GM18511 (cell line): ENCODE measurements at regions not wholly inside any gene's neighbourhood (a gene's known extent, or its start where the extent isn't known, plus 50 kb on each side); places are given as distances from the start of the nearest gene placed in this dataset.

ENCODE experiments used
- ATAC-seq: cut with Tn5 transposase; IDR thresholded peaks from one replicate; pipeline ENCODE4 v1.9.1; 2021; ENCODE audit warnings: mild to moderate bottlenecking, moderate library complexity; ENCODE audit not compliant: unreplicated experiment

DNA sequence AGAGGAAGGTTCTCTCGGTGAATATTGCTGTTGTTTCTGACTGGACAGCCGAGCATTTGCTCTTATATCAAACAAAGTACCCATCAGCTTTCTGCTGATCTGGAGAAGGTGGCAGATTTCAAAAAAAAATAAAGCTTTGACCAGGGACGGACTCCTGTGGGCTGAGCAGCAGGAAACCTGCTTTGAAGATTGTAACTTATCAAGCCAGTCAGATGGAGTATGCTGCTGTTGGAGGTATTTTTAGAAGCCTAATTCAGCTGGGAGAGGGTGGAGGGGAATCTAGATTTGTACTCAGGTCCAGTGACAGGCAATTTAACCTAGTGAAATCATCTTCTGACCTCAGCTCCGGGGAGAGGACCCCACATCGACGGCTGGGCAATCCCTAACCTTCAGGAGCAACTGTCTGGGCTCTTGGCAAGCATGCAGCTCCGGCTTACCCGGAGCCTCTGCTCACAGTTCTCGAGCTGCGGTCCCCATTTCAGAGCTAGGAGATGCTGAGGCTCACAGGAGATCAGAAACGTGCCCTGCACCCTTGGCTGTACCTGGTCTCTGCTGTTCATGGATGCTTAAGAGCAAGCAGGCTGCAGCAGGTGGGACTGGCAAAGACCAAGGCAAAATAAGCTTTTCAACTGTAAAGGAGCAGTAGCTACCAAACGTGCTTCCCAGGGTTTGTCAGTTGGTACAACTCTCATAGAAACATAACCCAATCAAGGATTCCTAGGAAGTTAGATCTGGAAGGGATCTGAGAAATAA, 89.3 kb upstream of the ST8SIA2 start:
- ATAC-seq, result no peak

DNA sequence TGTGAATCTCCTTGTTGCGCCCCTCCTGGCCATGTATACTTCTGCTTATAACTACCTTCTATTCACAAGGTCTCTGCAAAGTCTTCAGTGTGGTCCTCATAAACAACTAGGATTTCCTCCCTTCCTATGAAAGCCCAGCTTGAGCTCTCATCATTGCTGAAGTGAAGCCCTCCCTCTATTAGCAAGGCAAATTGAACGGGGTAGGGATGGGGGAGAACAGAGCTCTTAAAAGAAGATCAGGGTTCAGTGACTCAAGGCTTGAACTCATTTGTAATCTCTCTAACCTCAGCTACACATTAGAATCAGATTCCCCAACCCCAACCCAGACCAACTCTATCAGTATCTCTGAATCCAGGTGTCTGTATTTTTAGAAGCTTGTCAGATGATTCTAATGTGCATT, 88.3 kb upstream of the ST8SIA2 start:
- no peak for ATAC-seq

DNA sequence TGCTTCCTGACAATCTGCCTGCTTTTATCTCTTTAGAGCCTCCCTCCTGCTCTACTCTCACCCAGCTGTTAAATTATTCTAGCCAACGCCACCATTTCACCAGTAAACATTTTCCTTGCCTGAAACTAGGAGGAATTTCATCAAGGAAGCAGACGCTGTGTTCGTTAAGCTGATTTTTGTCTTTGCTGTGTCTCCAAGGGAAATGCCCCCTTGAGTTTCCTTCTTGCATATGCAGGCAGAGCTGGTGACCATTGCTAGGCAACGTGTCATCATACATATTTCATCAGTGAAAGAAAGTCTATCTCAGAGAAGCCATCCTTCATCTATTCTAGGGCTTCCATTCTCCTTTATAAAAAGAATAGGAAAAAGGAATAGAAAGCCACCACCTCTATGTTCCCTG, 87.0 kb upstream of the ST8SIA2 start:
- ATAC-seq, result no peak

DNA sequence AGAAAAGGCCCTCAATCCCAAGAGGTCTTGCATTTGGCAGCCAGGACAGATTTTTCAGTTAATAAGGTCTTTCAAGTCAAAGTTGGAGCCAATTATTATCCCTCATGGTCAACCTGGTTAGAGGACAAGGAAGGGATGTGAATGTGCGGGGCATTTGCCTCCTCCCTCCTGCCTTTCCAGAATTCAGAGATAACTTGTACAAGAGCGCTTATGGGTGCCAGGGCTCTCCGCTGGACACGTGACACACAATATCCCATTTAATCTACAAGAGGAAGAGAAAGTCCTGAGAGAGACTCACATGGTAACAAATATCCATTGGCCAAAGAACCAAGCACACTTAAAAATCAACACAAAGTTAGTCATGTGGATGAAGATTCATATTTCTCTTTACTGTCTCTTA, 78.5 kb upstream of the ST8SIA2 start:
- ATAC-seq, result no peak

DNA sequence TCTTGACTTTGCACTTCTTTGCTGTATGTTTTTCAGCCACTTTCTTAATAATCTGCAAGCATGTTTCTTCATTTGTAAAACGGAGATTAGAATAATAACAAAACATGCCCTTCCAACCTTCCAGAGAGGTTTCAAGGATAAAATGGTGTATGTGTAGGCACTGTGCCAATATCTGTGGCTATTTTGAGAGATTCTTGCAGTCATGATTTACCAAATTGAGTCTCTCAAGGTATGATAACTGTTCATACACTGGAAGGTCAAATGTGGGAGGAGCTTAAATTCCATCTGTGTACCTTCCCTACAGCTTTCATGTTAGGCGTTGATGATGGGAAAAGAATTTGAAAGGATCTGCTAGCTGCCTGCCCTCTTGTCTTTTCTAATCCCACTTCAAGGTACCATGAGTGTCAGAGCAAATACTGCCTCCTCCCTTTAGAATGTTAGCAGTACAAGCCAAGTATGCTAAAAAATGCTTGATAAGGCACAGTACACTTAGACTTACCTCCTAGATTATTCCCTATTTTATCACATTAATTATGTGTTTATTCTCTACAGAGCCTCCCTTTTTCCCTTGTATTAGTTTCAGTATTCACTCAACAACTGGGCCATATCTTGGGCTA, 78.0 kb upstream of the ST8SIA2 start:
- no peak for ATAC-seq

DNA sequence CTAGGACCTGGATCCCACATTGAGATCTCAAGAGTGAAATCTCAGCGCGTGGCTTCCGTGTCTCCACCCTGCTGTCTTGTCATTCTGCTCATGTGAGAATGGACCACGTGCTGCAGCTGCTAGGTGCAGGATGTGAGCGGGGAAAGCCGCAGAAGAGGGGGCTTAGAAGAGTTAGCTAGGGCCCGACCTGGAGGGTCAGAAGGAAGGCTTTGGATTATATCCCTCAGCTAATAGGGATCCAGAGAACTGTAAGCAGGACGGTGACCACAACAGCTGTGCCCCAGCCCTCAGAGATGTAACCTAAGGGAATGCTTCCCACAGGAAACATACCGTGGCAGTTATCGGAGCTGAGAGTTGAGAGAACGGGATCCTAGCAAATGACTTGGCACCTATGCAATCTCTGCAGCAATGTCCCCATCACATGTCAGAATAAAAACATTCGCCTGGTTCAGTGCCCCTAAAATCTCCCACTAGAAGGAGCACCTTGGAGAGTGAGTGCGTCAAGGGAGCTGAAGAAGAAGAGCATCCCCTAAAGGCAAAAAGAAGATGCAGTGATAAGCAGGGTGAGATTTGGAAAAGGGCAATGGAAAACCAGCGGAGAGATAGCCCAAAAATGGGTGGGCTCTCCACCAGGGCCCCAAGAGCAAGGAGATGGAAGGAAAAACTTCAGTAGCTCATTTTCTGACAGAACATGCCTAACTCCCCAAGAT, 76.9 kb upstream of the ST8SIA2 start:
- ATAC-seq, result no peak

DNA sequence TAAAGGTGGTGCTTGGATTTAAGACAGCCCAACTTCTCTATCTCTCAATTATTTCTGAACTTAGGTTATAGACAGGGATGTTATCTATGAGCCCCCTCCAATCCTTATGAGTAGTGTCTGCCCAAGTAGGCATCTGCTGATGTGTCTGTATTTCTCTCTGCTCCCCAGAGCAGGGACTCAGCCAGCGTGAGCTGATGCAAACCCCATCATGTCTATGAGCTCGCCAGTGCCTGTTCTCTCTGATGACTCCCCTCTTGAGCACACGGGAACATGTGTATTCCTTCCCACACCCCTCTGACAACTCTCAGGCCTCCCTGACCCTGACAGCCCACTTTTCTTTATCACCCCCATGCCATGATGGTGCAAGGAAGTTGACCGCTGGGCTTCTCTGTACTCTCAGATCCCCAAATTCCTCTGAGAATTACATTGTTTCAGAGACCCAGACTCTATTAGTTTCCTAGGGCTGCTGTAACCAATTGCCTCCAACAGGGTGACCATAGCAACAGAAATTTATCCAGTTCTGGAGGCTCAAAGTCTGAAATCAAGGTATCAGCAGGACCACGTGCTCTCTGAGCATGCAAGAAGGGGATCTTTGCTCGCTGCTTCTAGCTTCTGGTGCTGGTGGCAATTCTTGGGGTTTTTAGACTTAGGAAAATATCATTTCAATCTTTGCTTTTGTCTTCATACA, 73.5 kb upstream of the ST8SIA2 start:
- no peak for ATAC-seq

DNA sequence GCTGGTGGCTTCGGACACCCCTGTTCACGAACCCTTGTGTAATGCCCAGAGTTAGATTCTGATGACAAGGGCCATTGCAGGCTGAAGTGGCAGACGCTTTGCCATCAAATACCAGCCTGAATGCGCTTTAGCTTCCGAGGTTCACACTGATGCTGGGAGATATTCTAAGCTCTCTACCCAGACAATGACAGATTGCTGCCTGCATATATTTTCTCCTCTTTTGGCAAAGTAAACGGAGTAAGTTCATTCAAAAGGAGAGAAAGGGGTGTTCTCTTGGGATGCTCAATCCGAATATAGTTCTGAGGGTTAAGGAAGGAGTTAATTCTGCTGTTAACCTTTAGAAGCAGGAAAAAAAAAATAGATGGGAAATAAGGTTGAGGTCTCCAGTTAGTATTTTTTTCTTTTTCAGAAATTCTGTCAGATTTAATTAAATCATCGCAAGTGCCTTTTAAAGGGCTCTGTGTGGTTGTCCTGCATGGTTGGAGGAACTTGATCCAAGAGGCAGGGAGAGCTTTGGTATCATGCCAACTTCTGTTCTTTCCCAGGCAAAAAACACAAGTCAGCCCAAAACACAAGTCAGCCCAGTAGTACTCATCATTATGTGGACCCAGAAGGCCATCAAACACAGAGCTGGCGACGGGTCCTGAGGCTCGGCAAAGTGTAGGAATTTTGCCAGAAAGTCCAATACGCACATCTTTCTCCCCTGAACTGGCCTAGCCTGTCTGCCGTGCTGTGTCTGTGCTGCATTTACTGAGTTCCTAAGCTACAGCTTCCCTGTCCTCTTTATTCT, 70.9 kb upstream of the ST8SIA2 start:
- ATAC-seq, result no peak

DNA sequence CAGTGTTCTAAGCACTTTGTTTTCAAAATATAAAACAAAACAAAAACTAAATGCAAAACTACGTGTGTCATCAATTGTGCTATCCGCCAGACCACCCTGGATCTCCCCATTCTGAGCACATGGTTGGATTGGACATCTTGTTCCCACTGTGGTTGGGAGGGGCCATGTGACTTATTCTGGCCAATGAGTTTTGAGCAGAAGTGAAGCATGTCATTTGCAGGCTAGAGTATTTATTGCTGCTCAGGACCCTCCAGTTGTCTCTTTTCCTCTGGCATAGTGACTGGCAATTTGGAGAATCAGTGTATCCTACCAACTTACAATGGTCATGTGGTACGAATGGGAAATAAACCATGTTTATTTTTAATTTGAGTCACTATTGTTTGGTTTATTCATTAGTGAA, 70.2 kb upstream of the ST8SIA2 start:
- no peak for ATAC-seq

DNA sequence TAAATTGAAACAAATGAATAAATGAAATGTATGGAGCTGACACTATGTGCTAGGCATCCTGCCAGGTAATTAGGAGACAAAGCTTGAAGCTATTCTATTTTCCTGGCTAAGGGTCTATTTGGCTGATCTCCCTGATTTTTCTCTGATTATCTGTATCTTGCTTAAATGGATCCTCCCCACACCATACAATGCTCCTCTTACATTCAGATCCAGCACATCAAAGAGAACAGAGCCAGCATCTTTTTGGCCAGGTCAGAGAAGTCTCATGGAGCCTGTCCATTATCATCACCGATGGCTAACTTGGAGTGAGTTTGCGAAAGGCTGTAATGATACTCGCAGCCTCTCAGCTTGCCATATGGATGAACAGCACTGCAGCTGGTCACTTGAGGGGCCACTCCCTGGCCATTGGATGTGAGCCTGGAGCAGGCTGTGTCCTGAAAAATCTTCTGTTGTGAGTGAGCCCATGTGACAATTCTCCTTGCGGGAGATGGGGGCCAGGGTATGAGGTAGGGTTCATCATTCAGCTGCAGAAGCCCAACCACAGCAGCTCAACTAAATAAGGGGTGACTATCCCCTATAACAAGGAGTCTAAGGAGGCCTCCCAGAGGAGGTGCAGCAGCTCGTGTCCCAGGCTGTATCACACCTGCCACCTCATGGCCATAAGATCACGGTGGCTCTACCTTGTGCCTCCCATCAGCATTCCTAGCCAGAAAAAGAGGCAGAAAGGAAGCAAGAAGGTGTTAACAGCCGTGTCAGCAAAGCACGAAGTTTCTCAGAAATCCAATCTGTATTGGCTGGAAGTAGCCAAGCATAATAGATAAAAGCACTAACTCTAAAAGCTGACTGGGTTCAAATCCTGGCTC, 69.3 kb upstream of the ST8SIA2 start:
- no peak for ATAC-seq

DNA sequence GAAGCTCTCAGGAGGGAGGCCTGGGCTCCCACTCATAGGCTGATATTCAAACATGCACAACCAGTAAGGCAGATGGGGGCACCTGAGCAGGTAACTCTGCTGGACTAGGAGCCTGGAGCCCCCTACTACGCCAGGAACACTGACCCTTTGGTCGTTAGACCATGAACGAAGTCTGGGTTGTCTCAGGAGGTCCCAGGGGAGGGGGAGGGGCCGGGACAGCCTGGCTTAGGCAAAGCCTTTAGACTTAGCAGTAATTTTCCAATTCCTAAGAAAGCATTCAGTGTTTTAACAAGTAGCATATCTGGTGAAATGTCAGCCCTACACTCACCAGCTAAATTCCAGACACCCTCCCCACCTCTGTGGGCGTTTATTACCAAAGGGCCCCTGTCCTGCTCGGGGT, 67.4 kb upstream of the ST8SIA2 start:
- ATAC-seq, result no peak

DNA sequence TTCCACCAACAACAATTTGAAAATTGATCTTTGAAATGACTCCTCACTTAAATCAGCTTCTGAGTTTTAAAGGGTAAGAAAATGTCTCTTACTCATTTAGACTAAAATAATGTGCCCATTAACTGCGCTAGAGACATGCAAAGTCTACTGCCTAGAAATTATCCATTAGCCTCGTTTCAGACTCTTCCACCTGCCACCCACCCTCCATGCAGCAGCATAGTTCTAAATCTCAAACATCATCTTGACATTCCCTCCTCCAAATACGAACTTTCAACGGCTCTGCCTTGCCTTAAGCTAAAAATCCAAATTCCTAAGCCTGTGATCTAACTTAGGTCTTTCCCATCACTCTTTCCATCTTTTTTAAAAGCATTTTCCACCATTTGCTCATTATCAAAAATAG, 66.6 kb upstream of the ST8SIA2 start:
- ATAC-seq, result no peak

DNA sequence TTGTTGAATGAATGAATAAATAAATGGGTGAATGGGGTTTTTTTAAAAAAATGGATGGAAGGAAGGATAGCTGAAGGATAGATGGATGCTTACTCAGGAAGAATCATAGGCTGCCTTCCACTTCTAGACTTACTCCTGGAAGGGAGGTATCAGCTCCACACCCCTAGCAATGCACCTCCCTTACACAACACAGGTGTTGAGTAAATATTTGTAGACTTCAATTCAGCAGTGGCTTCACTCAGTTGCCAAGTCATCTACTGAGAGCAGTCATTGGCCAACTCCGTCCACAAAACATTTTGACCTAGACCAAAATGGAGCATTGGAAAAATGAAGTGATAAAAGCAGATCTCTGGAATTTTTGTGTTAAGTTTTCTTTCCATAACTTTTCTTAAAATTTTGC, 65.5 kb upstream of the ST8SIA2 start:
- ATAC-seq, result no peak

DNA sequence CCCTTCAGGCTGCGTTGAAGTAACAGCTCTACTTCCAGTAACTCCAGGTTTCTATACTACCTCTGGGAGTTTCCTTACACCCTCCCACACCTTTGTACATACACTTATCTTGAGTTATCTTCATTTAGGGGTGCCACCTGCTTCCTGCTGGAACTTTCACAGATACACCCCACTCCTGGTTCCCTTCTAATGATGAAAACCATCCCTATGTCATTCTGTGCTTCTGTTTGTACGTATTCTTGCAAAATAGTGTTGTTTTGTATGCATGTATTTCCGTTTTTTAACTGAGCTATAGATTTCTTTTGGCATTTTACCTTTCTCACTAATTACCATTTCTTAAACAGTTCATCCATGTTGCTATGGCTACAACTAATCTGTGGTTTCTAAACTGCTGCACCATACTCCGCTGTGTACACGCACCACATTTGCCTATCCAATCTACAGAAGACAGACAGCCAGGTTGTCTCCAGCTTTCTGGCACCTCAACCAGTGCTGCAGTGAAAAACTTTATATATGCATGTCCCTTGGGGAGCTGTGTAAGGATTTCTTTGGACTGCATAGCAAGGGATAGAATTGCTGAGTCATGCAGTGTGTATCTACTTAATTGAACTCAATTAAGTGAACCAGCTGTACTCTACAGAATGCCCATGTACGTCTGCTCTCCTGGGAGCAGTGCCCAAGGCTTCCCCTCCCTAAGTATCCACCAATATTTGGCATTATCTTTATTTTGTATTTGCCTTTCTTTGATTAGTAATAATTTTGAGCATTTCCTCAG, 61.4 kb upstream of the ST8SIA2 start:
- no peak for ATAC-seq

DNA sequence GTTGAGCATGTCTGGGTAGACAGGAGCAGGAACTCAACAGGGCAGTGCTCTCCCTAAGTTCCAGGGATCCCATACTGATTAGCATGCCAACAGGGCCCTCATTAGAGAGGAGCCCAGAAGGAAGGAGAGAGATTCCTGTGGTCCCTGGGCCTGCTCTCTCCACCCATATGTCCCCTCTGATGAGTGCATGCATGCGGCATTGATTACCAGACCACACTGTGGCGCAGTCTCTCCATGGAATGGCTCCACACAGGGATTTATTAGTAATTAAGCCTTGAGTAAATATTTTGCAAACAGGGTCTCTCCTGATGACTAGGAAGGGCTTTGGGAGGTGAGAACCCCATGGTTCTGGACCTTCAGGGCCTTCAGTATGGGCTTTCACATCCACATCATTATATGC, 60.0 kb upstream of the ST8SIA2 start:
- no peak for ATAC-seq

DNA sequence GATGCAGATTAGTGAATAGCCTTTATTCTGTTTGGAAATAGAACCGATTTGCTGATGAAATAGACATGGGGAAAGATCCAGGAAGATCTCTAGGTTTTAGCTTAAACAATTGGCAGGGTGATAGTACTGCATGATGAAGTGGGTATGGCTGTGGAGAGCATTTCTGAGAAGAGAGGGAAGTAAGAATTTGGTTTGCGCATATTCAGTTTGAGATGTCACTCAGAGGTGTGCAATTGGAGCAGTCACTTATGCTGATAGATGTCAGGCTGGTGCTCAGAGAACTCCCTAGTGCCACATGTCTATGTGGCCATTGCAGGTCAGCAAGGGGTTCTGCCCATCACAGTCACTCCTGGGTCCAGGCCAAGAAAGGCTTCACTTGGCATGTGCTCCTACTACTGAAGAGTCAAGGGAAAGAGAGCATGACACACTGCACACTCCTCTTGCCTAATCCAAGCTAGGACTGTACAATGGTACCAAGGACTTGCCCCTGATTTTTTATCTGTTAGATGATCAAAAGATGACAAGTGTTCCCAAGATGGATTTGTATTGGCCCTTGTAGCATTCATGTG, 57.2 kb upstream of the ST8SIA2 start:
- no peak for ATAC-seq

DNA sequence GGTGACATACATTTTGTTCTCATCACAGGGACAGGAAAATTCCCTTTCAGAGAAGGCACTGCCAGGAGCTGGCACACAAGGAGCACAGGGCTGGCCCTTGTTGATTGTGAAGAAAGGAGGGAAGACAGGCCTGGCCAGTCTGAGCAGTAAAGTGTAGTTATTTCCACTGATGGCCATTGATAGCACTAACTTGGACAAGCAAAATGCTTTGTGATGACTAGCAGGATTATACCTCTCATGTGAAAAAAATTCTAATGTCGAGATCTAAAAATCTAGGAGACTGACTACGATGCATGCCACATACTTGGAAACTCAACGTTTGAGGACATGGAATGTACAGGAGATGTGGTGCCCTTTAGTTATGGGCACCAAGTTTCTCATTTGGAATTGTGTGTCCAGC, 54.3 kb upstream of the ST8SIA2 start:
- no peak for ATAC-seq
